GM04503 (cell line): ENCODE measurements at regions not wholly inside any gene's neighbourhood (a gene's known extent, or its start where the extent isn't known, plus 50 kb on each side); places are given as distances from the start of the nearest gene placed in this dataset.

ENCODE experiments used
- DNase-seq: peaks from one replicate; pipeline ENCODE4 v3.0.0-alpha.2; 2012; ENCODE audit warnings: low read depth

DNA sequence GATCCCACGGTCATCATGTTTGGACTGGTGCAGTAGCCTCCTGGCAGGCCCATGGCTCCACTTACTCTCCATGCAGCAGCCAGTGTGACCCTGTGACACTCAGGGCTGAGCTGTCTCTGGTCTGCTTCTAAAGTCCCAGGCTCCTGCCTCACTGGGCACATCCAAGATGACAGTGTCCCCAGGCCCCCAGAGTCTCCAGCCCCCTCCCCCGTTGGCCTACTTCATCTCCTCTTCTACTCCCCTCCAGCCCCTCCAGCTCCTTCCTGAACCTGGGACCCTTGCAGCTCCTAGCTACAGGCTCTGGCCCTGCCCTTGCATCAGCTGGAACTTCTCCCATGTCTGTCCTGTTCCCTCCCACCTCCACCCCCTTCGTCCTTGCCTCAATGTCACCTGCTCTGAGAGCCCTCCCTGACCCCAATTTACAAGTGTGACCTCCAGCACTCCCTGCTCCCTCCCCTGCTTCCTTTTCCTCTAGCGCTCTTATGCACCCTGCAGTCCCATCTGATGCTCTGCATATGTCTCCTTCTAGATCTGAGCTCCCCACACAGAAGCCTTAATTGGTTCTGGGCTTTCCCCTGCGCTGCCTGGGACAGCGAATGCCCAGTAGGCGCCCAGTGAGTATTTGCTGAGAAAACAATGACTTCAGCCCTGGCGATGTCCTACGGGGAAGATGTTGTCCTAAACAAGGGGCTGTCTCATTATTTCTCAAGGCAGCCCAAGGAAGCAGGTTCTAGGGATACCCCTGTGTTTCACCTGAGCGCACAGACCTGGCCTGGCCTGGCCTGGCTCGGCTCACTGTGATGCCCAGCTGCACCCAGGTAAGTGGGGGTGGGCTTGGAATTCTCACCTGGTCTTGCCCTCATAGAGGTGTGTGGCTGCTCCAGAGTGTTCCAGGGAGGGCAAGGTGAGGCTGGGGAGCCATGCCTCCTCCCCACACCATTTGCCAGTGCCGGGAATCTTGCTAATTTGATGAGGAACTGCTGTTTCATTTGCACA is 600.6 kb downstream of the PTPRU start:
- no peak for DNase-seq

- no peak for DNase-seq
Measured at GRCh38 chr1:29835874-29836273, 599.6 kb downstream of the PTPRU start.

DNA sequence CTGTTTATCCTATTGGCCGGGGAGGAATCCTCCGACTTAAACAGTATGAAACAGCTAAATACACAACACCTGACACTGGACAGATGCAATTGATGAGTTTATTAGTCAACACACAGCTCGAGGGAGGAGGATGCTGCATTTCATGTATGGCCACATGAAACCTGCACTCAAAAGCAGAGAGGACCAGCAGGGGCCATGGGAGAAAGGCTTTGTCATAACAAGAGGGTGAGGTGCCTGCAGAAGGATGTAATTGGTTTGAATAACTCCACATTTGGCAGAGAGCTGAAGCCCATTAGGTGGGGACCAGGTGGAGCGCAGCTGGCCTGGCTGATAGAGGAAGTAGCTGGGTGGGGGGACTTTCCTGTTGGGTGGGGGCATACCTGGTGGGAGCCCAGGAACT is 599.1 kb downstream of the PTPRU start:
- DNase-seq, result no peak

DNA sequence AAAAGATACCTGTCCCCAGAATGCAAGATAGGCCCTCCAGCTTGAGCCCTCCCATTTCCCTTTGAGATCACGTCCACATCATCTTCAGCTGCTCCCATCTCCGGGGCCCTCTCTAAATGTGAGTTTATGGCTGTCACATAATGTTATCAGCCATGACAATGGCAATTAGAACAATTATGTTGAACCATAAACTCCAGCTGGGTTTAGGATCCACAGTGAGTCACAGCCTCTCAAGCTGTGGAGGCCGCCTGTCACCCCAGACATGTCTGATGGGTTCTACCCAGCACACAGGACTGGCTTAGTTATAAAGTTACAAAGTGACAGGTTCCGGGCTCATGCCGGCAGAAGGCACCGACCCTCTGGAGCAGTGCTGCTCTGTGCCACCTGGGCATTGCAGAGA is 597.3 kb downstream of the PTPRU start:
- DNase-seq, result no peak

- DNase-seq, result no peak
Measured at GRCh38 chr1:29832936-29833335, 596.6 kb downstream of the PTPRU start.

GRCh38 chr1:29832471-29832870 is 596.1 kb downstream of the PTPRU start:
- no peak for DNase-seq

DNA sequence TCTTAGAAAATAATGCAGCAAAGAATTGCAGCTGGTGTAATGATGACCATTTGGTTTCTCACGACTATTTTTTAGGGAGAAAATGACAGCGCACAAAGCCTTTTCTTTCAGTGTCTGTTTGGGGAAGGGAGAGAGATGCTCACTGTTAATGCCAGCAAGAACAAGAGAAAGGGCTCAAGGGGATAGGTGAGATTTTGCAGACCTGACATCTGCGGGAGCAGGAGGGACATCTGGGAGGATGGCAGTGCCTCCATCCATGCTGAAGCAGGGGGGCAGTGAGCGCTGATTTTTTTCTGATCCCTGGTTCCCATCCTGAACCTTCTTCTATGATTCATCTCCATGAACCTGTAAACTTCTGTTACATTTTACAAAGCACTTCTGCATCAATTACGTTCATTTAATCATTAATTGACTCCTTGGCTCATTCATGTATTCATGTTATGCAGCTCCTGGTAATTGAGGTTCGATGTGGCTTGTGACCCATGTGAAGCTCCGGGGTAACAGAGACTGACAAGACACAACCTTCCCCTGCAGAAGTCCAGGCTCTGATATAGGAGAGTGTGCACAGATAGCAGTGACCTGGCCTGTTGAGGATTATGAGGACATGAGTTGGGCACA is 595.3 kb downstream of the PTPRU start:
- no peak for DNase-seq

- no peak for DNase-seq
Measured at GRCh38 chr1:29830916-29831315, 594.6 kb downstream of the PTPRU start.

DNA sequence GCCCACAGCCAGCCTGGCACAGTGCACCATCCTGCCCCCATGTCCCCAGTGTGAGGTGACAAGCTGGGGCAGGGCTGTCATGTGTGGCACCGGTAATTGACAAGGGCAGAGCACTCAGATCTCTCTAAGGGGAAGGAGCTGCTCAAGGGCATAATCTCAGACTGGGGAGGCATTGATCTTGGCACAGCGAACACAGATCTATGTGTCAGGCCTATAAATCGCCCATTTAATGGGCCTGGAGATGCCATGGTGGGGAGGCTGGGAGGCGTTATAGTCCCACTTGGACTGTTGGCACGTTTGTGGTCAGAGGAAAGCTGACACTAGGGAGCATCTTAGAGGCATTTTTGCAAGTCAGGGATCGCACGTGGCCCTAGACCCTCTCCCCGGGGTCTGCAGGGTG is 594.1 kb downstream of the PTPRU start:
- no peak for DNase-seq

DNA sequence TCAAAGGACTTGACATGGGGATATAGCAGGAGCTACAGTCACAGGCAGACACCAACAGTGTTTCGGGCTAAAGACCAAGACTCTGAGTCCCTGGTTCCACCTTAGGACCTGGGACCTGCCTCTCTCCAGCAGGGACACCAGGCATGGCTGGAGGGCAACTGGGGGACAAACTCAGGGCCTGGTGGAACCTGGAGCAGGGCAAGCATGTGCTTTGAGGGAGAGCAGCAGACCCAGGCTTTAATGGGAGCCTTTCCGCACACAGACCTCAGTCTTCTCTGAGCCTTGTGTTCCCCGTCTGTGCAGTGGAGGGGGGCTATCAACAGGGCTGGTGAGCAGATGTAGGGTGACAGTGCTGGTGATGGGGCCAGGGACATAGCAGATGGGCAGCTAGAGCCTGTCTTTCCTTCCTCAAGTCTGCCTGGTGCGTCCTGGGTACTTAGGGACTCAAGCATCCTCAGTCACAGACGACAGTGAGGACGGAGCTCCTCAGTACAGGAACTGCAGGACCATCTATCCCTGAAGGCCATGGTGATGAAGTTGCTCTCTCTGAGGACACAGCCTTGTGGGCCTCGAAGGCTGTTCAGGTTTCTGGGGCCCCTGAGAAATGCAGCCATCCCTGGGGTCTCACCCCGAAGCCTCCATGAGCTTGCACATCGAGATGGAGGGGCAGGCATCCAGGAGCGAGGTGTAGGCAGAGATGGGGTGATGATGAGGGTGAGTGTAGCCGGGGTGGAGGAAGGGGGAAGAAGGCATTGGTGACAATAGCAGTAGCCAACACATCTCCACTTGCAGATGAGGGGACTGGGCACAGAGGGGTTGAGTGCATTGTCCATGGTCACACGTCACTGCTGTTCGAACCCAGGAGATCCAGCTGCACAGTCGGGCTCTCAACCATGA is 593.4 kb downstream of the PTPRU start:
- no peak for DNase-seq

DNA sequence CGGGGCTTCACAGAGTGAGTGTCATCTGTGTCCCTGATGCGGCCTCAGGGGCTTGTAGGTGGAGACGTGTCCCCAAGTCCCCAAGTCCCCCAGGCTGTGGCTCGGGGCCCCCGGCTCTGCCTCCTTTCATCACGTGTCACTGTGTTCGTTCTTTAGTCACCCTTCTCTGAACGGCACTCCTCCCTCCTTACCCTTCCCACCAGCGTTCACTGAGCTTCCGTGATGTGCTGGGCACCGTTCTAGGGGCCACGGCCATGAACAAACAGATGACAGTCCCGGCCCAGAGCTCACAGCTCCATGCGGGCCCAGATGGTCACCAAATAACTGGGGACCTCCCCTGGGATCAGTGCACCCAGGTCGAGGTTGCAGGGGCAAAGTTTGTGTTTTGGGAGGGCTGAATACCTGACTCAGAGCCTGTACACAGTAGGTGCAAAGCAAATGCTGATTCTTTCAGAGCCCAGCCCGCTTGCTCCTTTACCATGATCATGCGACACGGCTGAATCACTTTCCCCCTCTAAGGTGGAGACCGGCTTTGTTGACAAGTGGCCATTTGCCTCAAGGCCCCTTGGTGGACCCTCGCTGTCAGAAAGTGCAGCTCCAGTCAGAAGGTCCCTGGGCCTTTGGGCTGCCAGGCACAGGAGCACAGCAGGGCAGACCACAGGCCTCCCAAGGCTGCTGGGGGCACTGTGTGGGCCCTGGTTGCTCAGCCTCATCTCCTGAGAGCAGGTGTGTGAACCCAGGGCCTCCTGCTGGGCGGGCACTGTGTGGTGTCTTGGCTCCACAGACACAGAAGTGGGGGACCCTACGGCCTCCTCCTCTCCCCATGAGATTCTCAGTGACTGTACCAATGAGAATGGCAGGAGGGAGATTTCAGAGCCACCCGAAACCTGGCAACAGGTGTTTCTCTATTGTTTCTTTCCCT is 592.5 kb downstream of the PTPRU start:
- no peak for DNase-seq

GRCh38 chr1:29827801-29828525 is 591.6 kb downstream of the PTPRU start:
- no peak for DNase-seq

DNA sequence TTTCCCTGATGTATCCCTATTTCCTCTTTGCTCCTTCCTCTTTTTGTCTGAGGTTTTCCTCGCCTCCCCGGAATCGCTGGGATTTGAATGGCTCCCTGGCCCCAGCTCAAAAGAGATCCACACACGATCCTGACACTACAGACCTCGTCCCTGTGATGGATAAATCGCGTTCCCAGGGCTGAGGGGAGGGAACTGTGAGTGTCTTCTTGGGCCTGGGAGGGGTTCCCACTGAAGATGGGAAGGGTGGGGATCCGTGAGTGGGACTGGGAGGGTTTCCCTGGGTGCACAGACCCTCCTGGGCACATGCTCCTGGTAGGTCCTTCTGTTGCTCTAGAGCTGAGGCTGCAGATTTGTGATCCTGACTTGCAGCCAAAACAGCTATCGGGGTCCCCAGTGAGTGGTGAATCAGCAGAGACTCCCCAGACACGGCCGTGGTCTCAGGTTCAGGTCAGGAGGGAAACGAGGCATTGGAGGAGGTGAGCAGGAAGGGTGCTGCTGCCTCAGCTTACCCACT is 591.0 kb downstream of the PTPRU start:
- DNase-seq, result no peak

- no peak for DNase-seq
Measured at GRCh38 chr1:29826646-29827045, 590.3 kb downstream of the PTPRU start.

- no peak for DNase-seq
Measured at GRCh38 chr1:29825941-29826415, 589.7 kb downstream of the PTPRU start.

DNA sequence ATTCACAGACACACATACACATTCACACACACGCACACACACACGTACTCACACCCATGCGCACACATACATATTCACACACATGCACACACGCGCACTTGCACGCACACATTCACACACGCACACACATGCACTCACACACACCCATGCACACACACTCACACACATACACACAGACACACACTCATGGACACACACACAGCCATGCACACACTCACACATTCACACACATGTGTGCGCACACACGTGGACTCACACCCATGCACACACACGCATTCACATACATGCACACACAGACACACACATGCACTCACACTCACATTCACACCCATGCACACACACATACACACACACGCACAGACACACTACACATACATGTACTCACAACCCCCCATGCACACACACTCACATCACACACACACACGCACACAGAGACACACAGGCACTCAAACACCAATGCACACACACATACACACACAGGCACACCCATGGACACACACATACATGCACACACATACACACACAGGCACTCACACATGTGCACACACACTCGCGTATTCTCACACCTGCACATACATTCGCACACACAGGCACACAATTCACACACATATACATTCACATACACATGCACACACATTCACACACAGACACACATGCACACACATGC is 589.1 kb downstream of the PTPRU start:
- DNase-seq, result no peak

- DNase-seq, result no peak
Measured at GRCh38 chr1:29824511-29825273, 588.4 kb downstream of the PTPRU start.

DNA sequence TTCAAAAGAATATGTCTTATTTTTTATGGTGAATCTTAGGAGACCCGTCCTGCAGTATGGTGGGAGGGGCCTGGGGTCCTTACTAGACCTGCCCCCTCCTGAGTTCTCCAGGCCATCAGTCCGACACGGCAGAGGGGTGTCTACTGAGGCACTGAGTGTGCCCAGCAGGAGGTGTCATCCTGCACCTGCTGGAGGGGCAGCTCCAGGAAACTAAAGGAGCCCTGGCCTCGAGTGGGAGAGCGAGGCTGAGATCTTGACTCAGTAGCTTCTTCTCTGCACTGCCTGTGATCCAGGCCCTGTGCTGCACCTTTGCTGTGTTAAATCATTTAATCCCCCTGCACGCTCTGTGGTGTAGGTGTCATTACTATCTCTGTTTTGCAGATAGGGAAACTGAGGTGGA is 587.7 kb downstream of the PTPRU start:
- no peak for DNase-seq

GRCh38 chr1:29823561-29823960 is 587.2 kb downstream of the PTPRU start:
- DNase-seq, result no peak
